Ascending aorta (tissue), 2 donors: ENCODE measurements at regions not wholly inside any gene's neighbourhood (a gene's known extent, or its start where the extent isn't known, plus 50 kb on each side); places are given as distances from the start of the nearest gene placed in this dataset.
"Not testable (repeated sequence)": the region's sequence is repeated elsewhere in the genome, so short reads cannot be mapped to it uniquely, and the experiment has no call there.

Experiments
- DNase-seq, 2 donors: peaks; one replicate each; pipeline ENCODE4 v3.0.0-alpha.2; 2019; ENCODE audit warnings: low spot score in 2 of 2
- H3K27ac ChIP-seq, 2 donors: fragments of 200-600 bp; sonication (generic); one replicate each; pipeline ENCODE4 v1.5.1; 2016 to 2017; ENCODE audit warnings: mild to moderate bottlenecking in 1 of 2
- H3K27me3 ChIP-seq: fragments of 200-600 bp; sonication (generic); one replicate; pipeline ENCODE4 v1.5.1; 2017
- H3K36me3 ChIP-seq, 2 donors: fragments of 200-600 bp; sonication (generic); one replicate each; pipeline ENCODE4 v1.5.1; 2016
- H3K4me1 ChIP-seq, 2 donors: fragments of 200-600 bp; sonication (generic); one replicate each; pipeline ENCODE4 v1.5.1; 2016 to 2017; ENCODE audit warnings: mild to moderate bottlenecking in 1 of 2
- H3K4me3 ChIP-seq, 2 donors: fragments of 200-600 bp; sonication (generic); one replicate each; pipeline ENCODE4 v1.5.1; 2016 to 2017; ENCODE audit warnings: mild to moderate bottlenecking in 1 of 2
- H3K9me3 ChIP-seq, 2 donors: fragments of 200-600 bp; sonication (generic); one replicate each; pipeline ENCODE4 v1.5.1; 2016
- CTCF ChIP-seq, 3 experiments: fragments of 200-600 bp in 2 of 3; fragments of 450-650 bp in 1 of 3; sonication (generic) in 2 of 3; IDR thresholded peaks; one replicate each; pipeline ENCODE4 v1.5.1; 2016 to 2019; ENCODE audit warnings: antibody characterized with exemption in 3 of 3, mild to moderate bottlenecking in 1 of 3, moderate library complexity in 1 of 3
- intact Hi-C: fragments of 100-400 bp; cut with DNase I; formaldehyde crosslinking; loops from one replicate; pipeline ENCODE4 v1.15.1; 2023

GRCh38 chr4:36590343-36590742, 308.9 kb downstream of the DTHD1 start:
- H3K4me3 ChIP-seq: no peak overlapping the region
- DNase-seq: no peak
- TF ChIP-seq CTCF (IDR thresholded peaks at IDR 0.05): no peak
- H3K27ac ChIP-seq: no peak overlapping the region
- no peaks in the 10 kb centered on the region for H3K27me3 ChIP-seq
- no peaks in the 10 kb centered on the region for H3K36me3 ChIP-seq
- no peaks in the 10 kb centered on the region for H3K9me3 ChIP-seq
- intact Hi-C loops: no loop called here
- no peaks in the 10 kb centered on the region for H3K4me1 ChIP-seq

GRCh38 chr4:36601864-36602495, 320.6 kb downstream of the DTHD1 start:
- DNase-seq: no peak
- no peaks in the 10 kb centered on the region for H3K36me3 ChIP-seq
- H3K9me3 ChIP-seq: no peaks in the 10 kb centered on the region
- intact Hi-C loops: no loop called here
- H3K27me3 ChIP-seq: no peaks in the 10 kb centered on the region
- H3K4me3 ChIP-seq: no peak overlapping the region
- H3K4me1 ChIP-seq: no peaks in the 10 kb centered on the region
- TF ChIP-seq CTCF (IDR thresholded peaks at IDR 0.05): no peak
- no peak overlapping the region for H3K27ac ChIP-seq

GRCh38 chr4:36609661-36610060, 328.2 kb downstream of the DTHD1 start:
- H3K9me3 ChIP-seq: no peaks in the 10 kb centered on the region
- no peak overlapping the region for H3K4me3 ChIP-seq
- intact Hi-C loops: no loop called here
- no peak for DNase-seq
- no peaks in the 10 kb centered on the region for H3K4me1 ChIP-seq
- H3K27ac ChIP-seq: no peak overlapping the region
- H3K36me3 ChIP-seq: no peaks in the 10 kb centered on the region
- no peaks in the 10 kb centered on the region for H3K27me3 ChIP-seq
- no peak for TF ChIP-seq CTCF (IDR thresholded peaks at IDR 0.05)

GRCh38 chr4:36610628-36611027, 329.2 kb downstream of the DTHD1 start:
- no peak for DNase-seq
- no peak for TF ChIP-seq CTCF (IDR thresholded peaks at IDR 0.05)
- Histone ChIP-seq H3K36me3 (no peaks in the 10 kb centered on the region), H3K4me3 (no peak overlapping the region), H3K4me1 (no peaks in the 10 kb centered on the region), H3K9me3 (no peaks in the 10 kb centered on the region), H3K27me3 (no peaks in the 10 kb centered on the region), H3K27ac (no peak overlapping the region)
- intact Hi-C loops: no loop called here

- H3K9me3 ChIP-seq, H3K4me1 ChIP-seq, intact Hi-C loops, H3K4me3 ChIP-seq, H3K27ac ChIP-seq, DNase-seq, H3K27me3 ChIP-seq, H3K36me3 ChIP-seq: not testable (repeated sequence)
Measured at GRCh38 chr4:36613142-36613541, 331.7 kb downstream of the DTHD1 start.

GRCh38 chr4:36614011-36614410, 332.6 kb downstream of the DTHD1 start:
- intact Hi-C loops: no loop called here
- Histone ChIP-seq H3K9me3 (no peaks in the 10 kb centered on the region), H3K36me3 (no peaks in the 10 kb centered on the region), H3K27ac (no peak overlapping the region), H3K4me3 (no peak overlapping the region), H3K27me3 (no peaks in the 10 kb centered on the region), H3K4me1 (no peaks in the 10 kb centered on the region)
- no peak for TF ChIP-seq CTCF (IDR thresholded peaks at IDR 0.05)
- DNase-seq: no peak
